ENCODE measurements at regions not wholly inside any gene's neighbourhood (a gene's known extent, or its start where the extent isn't known, plus 50 kb on each side); places are given as distances from the start of the nearest gene placed in this dataset.

DNA sequence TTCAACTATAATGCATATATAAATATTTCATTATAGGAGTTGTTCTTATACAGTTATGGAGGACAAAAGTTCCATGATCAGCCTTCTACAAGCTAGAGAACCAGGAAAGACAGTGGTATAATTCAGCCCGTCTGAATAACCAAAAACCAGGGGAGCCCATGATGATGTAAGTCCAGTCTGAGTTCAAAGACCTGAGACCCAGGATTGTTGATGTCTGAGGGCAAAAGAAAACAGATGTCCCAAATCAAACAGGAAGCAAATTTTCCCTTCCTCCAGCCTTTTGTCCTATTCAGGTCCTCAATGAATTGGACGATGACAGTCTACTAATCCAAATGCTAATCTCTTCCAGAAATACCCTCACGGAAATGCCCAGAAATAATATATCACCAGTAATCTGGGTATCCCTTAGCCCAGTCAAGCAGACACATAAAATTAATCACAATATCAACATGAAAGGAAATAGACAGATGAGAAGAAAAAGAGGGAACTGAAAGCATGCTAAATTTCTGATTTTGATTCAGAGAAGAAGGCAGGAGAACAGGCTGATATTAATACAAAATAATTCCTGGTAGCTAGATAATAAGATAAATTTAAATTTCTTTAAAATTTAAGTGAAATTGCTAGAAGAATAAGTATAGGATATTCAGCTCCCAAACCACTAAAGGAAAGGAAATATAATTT, 255.6 kb upstream of the CTAGE1 start:
- no peak for DNase-seq (ENCODE audit: low read depth)

GRCh38 chr18:22674272-22674671, 256.6 kb upstream of the CTAGE1 start:
- DNase-seq (ENCODE audit: low read depth): peak; percentile 94

DNA sequence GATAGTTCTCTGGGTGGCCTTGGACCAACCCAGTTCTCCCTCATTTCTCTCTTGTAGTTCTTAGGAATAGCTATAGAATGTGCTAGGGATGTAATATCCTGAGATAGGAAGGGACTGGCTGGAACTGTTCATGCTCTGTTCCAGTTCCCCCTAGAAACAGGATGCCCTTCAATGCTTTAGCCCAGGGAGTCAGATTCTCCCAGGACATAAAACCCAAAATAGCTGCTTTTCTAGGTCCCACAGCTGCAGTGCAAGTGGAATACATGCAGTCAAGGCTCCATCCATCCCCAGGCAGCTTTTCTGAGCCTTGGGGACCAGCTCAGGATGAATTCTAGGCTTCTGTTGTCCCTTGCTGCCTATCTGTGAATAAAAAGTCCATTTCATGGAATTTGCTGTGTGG, 257.3 kb upstream of the CTAGE1 start:
- no peak for DNase-seq (ENCODE audit: low read depth)

- DNase-seq (ENCODE audit: low read depth): no peak
Observed at GRCh38 chr18:22676423-22676822, 256.7 kb upstream of the RBBP8 start.

DNA sequence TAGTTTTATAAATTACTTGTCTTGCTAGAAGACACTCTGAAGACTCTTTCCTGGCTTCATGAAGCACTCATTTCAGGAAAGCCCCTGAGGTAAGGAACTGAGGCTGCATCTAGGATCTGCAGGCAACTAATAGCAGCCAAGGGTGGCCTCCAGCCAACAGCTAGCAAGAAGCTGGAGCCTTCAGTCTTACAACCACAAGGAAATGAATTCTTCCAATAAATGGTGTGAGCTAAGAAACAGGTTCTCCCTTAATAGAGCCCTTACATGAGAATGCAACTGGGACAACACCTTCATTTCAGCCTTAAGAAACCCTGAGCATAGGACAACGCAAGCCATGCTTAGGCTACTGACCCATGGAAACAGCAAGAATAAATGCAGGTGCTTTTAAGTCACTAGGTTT, 254.6 kb upstream of the RBBP8 start:
- DNase-seq (ENCODE audit: low read depth): peak; percentile 11

GRCh38 chr18:22680944-22681343, 252.2 kb upstream of the RBBP8 start:
- DNase-seq (ENCODE audit: low read depth): no peak

- no peak for DNase-seq (ENCODE audit: low read depth)
Observed at GRCh38 chr18:22681908-22682307, 251.2 kb upstream of the RBBP8 start.

- DNase-seq (ENCODE audit: low read depth): no peak
Observed at GRCh38 chr18:22682720-22683119, 250.4 kb upstream of the RBBP8 start.

DNA sequence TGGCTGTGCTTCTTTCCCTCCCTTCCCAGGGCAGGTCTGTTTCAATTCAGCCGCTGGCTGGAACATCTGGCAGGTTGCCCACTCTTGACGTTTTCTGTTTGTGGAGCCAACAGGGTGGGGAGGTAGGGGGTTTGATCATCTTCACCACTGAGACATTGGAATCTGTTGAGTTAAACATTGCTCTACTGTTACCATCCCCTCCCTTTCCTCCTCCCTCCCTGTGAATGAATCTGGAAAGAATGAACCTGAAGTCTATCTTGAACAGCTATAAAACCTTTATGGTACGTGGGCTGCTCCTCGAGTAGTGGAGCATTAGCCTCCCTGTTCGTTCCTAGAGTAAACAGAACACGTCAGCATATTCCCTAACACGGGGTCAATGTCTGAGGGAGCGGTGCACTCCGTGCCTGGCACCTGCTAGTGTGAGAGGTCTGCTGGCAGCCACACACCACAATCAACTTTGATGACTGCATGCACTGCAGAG, 249.9 kb upstream of the RBBP8 start:
- peak; percentile 77 for DNase-seq (ENCODE audit: low read depth)

- DNase-seq (ENCODE audit: low read depth): no peak
Observed at GRCh38 chr18:22683786-22684185, 249.3 kb upstream of the RBBP8 start.

GRCh38 chr18:22684268-22684667, 248.9 kb upstream of the RBBP8 start:
- DNase-seq (ENCODE audit: low read depth): no peak

DNA sequence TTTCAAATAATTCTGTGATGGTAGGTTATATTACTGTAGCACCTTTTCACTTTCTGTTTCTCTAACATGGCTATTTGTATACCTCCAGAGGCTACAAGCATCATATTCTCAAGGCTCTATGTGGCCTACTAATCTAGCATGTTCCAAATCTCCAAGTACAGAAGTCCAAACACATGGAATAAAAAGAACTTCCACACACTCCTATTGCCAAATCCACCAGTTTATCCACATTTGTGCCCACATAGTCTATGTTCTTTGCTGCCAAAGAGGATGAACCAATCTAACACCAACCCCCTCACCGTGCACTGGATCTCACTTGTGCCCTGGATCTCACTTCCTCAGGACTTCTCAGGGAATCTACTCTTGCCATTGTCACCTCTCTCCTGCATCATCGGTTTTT, 247.3 kb upstream of the RBBP8 start:
- no peak for DNase-seq (ENCODE audit: low read depth)

GRCh38 chr18:22687892-22688680, 245.0 kb upstream of the RBBP8 start:
- no peak for DNase-seq (ENCODE audit: low read depth)

DNA sequence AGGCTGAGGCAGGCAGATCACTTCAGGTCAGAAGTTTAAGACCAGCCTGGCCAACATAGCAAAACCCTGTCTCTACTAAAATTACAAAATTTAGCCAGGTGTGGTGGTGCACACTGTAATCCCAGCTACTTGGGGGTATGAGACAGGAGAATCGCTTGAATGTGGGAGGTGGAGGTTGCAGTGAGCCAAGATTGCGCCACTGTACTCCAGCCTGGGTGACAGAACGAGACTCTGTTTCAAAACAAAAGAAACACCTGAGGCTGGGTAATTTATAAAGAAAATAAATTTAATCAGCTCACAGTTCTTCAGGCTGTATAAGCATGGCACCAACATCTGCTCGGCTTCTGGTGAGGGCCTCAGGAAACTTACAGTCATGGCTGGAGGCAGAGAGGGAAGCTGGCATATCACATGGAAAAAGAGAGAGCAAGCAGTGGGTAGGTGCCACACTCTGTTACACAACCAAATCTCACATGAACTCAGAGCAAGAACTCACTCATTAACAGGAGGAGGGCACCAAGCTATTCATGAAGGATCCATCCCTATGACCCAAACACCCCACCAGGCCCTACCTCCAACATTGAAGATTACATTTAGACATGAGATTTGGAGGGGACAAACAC, 244.1 kb upstream of the RBBP8 start:
- DNase-seq (ENCODE audit: low read depth): no peak

- DNase-seq (ENCODE audit: low read depth): no peak
Observed at GRCh38 chr18:22689712-22690111, 243.4 kb upstream of the RBBP8 start.

DNA sequence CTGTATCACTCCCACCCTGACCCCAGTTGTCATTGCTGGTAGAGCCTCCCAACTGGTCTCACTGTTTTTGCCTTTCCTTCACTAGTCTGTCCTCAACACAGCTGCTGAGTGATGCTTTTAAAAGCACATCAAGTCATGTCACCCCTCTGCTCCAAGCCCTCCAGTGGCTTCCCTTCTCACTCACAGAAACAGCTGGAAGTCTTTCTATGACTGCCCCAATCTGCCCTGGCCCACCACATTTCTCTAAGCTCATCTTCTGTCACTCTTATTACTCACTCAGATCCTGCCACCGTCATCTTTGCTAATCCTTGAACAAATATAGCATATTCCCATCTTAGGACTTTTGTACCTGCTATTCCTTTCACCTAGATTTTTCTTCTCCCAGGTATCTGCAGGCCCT, 242.6 kb upstream of the RBBP8 start:
- DNase-seq (ENCODE audit: low read depth): no peak

- peak; percentile 97 for DNase-seq (ENCODE audit: low read depth)
Observed at GRCh38 chr18:22691946-22692710, 241.0 kb upstream of the RBBP8 start.

- peak; percentile 99 for DNase-seq (ENCODE audit: low read depth)
Observed at GRCh38 chr18:22694954-22695353, 238.2 kb upstream of the RBBP8 start.

- DNase-seq (ENCODE audit: low read depth): no peak
Observed at GRCh38 chr18:22695674-22696073, 237.5 kb upstream of the RBBP8 start.

DNA sequence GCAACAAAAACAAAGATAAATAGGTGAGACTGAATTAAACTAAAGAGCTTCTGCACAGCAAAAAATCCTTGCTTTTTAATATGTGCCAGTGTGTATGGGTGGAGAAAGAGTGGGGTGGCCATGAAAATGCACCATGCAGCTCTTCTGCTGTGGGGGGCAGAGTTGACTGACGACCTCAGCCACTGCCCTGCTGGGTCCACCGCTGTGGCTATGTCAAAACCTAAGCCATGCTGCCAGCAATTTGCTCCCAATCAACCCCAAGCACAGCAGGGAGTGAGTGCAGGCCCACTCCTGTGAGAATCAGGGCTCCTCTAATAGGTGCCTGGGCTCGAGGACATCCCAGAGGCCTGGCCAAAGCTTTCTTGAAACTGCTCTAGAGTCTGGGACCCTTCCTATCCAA, 235.6 kb upstream of the RBBP8 start:
- DNase-seq (ENCODE audit: low read depth): no peak

GRCh38 chr18:22698711-22699110, 234.4 kb upstream of the RBBP8 start:
- no peak for DNase-seq (ENCODE audit: low read depth)

- no peak for DNase-seq (ENCODE audit: low read depth)
Observed at GRCh38 chr18:22699629-22700028, 233.5 kb upstream of the RBBP8 start.

Measured in EH (cell line).